GM11168 (cell line): ENCODE measurements at regions not wholly inside any gene's neighbourhood (a gene's known extent, or its start where the extent isn't known, plus 50 kb on each side); places are given as distances from the start of the nearest gene placed in this dataset.

Experiments
- in situ Hi-C: fragments of 300-500 bp; cut with MboI; formaldehyde crosslinking; loops from one replicate; pipeline ENCODE4 v1.12.0; 2022; ENCODE audit warnings: low sequenced_read_pairs; ENCODE audit not compliant: unreplicated experiment

DNA sequence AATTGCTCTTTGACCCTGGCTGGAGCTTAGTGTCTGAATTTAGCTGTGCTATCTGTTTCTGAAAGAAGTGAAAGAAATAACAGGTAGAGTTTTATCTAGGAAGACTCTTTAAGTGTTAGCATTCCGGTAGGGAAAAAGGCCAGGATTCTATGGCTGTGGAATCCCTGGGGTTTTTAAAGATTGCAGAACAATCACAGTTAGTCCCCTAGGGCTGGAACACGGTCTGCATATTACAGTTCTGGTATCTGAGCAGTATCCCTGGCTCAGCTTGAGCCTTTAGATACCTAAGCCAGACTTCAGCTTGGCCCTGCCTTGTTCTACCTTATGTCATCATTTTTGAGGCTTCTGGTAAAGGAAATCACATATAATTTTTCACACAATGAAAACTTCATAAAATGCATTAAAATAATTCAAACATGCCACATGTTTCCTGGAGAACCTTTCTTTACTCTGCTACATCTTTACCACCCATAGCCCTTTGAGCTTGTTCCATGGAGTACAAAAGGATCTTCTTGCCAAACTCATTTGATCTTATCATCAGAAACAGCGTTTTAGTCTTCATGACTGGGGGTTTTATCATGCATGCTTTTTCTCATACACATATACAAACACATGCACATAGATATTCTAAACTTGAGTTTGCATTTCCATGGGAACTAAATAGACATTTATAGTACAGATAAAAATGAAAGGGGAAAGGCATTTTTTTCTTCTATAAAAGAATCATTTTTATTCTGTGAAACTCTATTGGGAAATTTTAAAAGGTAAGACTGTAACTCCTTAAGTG lies 410.8 kb downstream of the CETN3 start:
- in situ Hi-C loops, result no loop called here

DNA sequence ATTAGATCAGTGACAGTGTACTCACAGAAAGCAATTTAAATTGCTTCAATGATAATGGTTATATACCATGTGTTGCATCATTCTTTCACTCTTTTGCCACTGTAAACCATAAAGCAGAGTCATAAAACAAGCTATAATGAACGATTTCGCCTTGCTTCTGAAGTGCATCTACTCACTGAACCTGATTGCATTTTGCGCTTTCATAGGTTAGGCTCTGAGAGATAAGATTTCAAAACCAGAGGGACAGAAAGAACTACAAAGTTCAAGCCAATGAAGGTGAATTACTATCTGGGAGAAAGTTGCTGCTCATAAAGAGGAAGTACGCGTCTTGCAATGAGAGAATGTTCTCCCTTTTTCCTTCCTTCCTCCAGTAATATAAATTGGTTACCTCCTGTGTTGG lies 412.7 kb downstream of the CETN3 start:
- in situ Hi-C loops, result no loop called here

DNA sequence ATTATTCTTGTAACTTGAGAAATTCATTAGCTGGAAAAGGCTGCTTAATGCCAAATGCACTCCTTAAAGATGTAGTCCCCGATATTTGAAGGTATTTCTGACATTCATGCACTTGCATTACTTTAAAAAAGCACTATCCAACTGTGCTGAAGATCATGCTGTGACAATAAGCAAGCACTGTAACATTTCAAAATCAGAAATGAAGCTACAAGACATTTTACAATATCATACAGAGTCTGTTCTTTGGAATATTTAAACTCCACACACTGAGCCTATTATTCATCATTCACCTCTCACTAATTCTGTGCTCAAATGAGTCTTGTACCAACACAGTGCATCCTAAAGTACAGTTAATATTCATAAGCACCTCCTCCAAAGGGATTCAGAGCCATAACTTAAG lies 413.2 kb downstream of the CETN3 start:
- in situ Hi-C loops, result no loop called here

DNA sequence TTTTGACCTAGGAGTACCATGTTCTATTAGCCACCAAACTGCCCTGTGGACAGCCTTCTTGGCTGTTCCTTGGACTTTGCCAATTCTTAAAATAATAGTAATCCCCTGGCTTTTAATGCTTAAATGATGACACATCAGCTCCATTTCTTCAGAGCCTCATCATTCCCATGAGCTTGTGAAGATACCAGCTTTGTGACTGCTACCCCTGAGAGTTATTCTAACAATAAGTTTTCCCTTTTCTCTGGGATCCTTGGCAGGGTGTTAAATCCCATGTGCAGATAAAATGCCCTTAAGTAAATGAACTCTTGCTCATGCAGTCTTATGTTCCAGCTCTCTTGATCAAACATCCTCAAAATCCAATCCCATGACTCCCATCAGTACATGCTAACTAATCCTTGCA lies 415.3 kb downstream of the CETN3 start:
- in situ Hi-C loops, result no loop called here

DNA sequence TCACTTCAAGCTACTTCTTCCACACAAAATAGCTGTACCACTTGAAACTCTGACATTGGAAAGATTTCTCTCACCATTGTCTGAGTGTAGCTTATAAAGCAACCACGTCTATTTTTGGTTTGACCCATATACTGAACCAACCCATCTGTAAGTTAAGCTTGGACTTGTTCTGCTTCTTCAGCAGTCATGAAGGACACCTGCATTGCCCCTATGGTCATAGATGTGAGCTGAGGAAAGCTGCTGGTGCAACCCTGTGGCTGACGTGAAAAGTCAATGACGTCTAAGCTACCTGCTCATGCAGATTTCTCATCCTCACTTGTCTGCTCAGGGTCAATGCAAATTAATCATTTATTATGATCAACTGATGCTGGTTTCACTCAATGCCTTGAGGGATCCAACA lies 417.4 kb downstream of the CETN3 start:
- in situ Hi-C loops, result no loop called here

DNA sequence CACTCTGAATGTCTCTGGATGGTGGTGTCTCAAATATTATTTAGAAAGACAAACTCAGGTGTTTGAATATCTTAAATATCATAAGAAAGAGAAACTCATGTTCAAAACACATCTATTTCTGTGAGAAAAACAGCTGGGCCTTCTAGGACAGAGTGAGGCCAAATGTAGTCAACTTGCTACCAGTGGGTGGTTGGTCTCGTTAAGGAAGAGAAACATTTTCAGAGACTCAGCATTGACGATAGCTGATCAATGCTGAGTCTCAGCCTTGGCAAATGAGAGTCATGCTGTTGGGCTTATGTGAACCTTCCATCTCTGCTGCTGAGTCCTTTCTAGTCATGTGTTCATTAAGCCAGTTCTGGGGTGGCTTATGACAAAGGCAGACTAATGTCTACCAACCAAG lies 418.0 kb downstream of the CETN3 start:
- in situ Hi-C loops, result no loop called here

DNA sequence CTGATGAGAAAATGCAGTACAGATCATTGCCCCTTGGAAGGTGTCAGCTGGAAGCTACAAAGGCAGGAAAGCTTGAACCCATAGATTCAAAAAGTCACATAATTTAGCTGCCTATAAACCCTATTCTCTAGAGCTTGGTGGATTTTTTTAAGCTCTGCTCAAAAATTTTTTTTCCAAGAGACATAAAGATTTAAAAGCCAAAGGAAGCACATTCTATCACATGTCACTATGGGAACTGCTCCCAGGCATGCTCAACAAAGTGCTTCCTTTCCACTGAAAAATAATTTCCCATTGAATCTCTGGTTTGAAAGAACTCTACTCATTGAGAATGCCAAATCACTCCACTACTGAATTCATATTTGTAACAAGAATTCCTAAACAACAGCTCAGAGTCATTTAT lies 419.8 kb downstream of the CETN3 start:
- in situ Hi-C loops, result no loop called here

DNA sequence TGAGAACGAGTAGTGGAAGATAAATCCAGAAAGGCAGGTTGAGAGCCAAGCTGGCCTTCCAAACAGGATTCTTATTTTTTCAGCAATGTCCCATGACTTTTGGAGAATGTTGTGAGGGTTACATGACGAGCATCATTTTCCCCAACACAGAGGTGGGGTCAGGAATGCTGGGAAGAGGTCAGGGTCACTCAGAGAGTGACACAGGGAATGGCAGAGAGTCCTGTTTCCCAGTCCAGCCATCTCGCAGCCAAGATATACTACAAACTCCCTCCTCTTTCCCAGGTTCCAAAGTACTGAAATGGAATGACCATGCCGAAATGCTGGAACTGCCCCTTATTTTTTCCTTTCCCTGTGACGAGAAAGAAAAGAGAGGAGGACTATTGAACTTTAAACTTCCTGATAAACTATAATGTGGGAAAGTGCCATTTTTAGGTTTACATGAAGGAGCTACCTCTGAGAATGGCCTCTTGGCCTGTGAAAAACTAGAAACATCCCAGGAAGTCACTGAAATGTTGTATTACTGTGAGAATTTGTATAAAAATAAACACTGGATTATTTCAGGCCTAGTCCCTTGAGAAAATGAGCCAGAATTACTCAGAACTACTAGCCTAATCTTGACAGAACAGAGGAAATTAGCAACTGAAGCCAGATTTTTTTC lies 420.4 kb downstream of the CETN3 start:
- in situ Hi-C loops, result no loop called here

DNA sequence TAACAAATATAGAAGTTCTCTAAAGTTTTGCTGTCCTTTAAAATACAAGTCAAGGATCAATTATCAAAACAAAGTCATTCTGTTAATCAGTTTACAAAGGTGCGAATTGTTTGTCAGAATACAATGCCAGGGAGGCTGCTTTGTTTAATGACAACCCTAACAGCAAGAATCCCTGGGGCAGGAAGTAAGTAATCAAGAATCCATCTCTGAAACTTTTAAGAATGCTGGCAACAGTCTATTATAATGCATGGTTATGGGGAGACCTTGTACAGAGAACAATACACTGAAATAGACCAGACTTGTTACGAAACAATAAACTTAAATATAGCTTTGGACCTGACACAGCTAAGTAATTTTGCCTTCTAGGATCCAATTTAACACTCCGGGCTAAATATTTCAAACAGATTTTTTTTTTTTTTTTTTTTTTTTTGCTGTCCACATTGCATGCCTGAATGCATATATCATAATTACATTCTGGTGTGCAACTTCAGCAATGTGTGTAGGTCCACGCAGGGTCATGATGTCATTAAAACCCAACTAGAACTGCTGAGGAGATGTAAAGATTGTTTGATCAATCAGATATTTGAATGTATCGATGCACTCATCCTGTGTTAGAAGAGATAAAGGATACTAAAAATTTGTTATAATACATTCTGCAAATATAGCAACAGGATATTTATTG lies 421.3 kb downstream of the CETN3 start:
- in situ Hi-C loops, result no loop called here

DNA sequence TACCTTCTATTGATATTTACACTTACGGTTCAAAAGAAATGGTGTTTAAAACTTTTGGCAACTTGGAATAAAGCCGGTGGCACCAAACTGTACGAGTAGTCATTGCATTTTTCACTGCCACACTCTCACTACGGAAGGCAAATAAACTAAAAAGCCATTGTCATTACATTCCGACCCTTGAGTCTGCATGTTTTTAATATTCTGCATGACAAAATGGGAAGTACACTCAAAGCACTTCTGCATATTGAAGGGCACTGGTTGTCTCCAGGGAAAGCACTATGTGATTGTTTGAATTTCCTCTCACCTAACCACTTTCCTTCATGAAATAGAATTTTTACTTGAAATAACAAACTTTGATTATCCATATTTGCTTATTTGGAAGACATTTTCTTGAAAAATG lies 426.3 kb downstream of the CETN3 start:
- in situ Hi-C loops, result no loop called here

DNA sequence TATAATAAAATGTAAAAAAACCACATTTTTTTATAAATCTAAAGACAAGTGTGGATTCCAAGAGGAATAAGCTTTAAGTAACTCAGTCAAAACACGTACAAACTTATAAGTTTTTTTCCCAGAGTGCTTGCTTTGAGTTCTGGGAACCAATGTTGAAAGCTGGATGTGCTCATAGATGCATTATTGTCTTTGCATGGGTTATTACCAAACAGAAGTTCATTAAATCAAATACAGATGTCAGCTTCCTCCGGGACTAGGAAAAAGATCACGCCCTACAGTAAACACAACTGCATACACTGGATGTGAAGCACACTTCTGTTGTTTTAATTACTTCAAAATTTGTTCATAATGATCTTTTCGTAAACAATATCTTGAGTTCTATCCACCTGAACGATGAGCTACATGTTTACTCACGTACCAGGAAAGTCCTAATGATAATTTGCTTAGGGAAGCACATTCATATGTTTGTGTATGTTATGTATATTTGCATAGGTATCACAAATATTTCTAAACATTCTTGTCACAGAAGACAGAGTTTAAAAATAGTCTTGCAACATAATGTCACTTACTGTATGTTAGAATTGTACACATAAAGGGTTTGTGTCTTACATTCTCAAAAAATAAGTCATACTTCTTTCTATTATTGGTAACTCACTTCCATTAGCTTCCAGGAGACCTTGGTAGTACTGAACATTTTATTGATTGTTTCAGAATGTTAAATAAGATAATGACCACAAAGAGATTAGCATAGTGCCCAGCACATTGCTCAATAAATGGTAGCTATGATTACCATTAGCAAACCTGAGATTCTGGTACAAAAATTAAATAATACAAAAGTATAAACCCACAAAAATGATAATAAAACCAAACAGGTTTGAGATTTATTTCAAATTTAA lies 427.4 kb downstream of the CETN3 start:
- in situ Hi-C loops, result no loop called here

DNA sequence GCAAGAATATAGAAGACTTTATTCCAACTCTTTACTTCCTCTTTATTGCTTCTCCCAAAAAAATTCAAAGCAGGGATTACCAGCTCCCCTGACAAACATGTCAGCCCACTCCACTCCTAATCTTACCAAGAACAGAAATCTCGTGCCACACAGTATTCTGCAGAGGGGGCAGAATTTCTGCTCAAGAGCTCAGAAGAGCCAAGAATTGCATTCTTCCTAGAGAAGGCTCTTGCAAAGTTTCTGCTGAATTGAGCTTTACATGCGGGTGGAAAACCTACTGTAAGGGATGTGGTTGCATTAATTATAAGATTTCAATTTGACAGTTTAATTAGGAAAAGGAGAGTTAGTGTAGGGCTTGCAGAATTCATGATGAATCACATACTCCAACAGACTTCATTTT lies 428.5 kb downstream of the CETN3 start:
- in situ Hi-C loops, result no loop called here

DNA sequence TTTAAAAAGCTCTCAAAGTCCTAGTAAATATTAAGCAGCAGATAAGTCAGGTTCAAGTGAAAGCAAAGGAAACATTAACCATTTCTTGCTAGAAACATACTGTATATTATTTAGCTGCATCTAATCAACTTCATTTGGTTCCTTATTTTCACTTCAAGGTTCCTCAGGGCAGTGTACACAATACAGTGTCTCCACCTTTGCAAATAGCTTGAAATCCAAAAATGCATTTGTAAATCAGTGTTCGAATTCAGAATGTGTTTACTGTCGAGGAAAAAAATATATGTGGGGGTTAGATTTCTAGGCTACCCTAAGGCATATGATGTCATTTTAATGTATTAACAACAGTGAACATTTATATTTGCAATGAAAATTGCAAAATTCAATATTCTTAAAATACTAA lies 436.0 kb downstream of the CETN3 start:
- in situ Hi-C loops, result no loop called here

DNA sequence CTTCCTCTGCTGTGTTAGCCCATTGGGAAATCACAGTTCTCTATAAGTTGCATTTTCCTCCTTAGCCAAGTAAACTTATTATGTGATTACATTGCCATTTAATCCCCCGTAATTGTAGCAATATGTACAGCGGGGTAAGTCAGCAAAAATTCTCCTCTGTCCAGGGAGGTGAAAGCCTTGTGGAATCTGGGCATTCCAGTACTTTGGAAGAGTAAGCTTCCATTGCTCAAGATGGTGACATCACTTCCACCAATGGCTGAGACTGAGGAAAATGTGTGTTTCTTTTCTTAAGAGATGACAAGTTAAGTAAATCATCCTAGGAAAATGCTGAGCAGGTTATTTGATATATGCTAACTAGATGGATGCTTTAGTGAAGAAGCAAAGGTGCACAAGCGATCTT lies 436.7 kb downstream of the CETN3 start:
- in situ Hi-C loops, result no loop called here

DNA sequence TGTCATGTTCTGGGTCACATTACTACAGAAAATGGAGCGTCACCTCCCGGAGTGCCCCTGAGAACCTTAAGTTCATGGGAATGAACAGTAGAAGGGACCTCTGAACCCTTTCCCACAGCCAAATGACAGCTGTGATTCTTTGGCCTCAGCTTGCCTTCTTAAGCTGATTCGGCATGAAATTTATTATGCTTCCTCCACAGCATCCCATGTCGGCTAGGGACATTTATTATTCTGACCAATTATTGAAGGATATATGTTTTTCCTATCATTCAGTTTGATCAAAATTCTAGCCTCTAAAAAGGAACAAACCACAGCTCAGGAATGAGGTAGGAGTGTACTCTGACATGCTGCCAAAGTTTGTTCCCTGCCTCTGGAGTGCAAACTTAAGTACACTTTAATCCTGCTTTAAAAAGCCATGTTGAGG lies 440.6 kb downstream of the CETN3 start:
- in situ Hi-C loops, result no loop called here

DNA sequence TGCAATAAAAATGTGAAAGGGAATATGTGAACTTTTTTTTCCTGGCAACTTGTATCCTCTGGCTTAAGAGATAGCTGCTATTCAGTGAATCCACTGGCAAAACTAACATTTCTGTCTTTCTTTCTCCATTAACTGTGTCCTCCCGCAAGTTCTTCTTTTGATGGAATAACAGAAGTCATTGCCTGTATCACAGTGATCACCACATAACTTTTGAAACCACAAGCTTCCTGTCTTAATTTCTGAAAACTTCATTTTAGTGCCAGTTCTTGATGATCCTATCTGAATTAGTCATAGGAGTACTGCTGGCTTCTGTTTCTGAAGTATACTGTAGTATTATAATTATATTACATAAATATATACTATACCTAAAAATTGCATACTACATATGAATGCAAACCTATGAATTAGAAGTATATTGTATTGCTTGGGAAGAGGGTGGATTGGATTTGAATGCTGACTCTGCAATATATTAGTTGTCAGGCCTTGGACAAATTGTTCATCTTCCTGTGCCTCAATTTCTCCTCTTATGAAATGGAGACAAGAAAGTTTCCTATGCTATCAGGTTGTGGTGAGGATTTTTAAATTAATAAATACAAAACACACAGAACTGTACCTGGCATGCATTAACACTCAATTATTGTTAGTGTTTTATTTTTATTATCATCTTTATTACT lies 441.6 kb downstream of the CETN3 start:
- in situ Hi-C loops, result no loop called here

DNA sequence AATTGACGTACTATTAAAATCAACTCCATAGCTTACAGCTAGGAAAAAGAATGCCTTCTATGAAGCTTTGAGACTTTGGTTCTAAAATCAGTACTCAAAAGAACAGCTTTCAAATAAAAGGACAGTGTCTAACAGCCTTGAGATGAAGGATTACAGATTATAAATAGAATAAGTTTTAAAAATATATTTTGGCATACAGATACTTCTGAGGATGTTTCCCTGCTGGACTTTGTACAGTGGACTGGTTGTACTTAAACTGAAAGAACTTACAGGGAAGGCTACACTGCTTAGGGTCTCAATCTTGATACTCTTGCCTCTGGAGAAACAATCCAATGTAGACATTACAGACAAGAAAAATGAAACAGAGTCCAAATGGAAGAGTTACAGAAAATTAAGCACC lies 452.7 kb downstream of the CETN3 start:
- in situ Hi-C loops, result no loop called here

DNA sequence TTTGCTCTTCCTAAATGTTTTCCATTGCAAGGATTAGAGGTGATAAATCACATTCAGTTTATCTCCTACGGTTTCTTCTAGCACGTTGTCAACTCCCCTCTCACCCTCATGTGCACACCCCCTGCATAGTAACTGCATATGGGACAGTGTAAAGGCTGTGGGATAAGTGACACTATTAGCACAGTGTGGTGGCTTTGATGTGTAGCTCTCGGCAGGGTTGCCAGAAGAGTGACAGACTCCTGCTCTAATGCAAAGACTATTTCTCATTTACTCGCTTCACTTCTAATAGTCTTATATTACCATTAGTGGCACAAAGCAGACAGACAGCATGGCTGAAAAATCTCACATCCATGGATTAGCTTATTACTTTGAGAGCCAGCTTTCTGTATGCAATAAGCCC lies 454.6 kb downstream of the CETN3 start:
- in situ Hi-C loops, result no loop called here

DNA sequence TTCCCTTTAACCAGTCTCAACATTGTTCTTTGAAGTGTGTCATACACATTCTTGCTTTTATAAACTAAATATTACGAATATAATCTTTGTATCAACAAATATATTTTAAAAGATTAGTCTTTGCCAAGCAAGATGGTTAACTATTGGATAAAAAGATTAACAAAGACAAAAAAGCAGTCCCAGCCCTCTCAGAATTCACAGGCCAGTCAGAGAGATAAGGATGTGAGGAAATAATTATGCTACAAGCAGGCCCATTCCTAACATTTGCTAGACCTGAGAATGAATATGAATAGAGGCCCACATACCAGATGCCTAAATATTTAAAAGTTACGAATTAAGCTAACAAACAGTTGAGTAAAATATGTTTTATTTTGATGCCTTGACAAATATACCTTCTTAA lies 457.7 kb downstream of the CETN3 start:
- in situ Hi-C loops, result no loop called here

DNA sequence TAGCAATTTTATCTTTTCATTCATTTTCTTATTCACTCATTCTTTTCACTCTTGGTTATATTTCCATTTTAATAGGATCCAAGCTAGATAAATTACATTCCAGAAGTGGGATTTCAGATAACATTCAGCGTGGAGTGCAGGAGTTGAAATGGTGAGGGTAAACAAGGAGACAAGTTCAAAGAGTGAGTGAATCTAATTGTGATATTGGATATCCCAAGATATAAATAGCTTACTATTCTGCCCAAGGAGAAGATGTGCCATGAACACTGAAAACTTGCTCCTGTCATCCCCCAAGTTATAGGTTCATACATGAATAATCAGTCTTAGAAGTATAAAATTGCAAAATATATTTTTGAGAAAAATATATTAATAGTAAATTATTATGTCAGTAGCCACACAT lies 459.3 kb downstream of the CETN3 start:
- in situ Hi-C loops, result no loop called here
